Smooth muscle cell (in vitro differentiated cells): ENCODE measurements at regions not wholly inside any gene's neighbourhood (a gene's known extent, or its start where the extent isn't known, plus 50 kb on each side); places are given as distances from the start of the nearest gene placed in this dataset.
"Not testable (repeated sequence)": the region's sequence is repeated elsewhere in the genome, so short reads cannot be mapped to it uniquely, and the experiment has no call there.

ENCODE experiments used
- DNase-seq: peaks from one replicate; lab custom pipeline; 2025; ENCODE audit not compliant: unreplicated experiment; lab: John Stamatoyannopoulos, UW
- H2AFZ ChIP-seq: fragments of 200-600 bp; sonication (generic); 2 replicates; pipeline ENCODE4 v1.6.0; 2016; ENCODE audit warnings: antibody characterized with exemption, low read depth, mild to moderate bottlenecking
- H3F3A ChIP-seq: fragments of 200-600 bp; sonication (generic); 2 replicates; pipeline ENCODE4 v1.6.0; 2017; ENCODE audit warnings: antibody characterized with exemption, low read depth
- H3K27ac ChIP-seq: fragments of 200-600 bp; sonication (generic); 2 replicates; pipeline ENCODE4 v1.5.1; 2016; ENCODE audit warnings: low read depth, mild to moderate bottlenecking
- H3K27me3 ChIP-seq: fragments of 200-600 bp; sonication (generic); 2 replicates; pipeline ENCODE4 v1.6.1; 2016; ENCODE audit warnings: low read depth, mild to moderate bottlenecking
- H3K36me3 ChIP-seq: fragments of 200-600 bp; sonication (generic); 2 replicates; pipeline ENCODE4 v1.5.1; 2016; ENCODE audit warnings: low read depth
- H3K4me1 ChIP-seq: fragments of 200-600 bp; sonication (generic); 2 replicates; pipeline ENCODE4 v1.5.1; 2016; ENCODE audit warnings: low read depth
- H3K4me2 ChIP-seq: fragments of 200-600 bp; sonication (generic); 2 replicates; pipeline ENCODE4 v1.6.0; 2016; ENCODE audit warnings: mild to moderate bottlenecking
- H3K4me3 ChIP-seq: fragments of 200-600 bp; sonication (generic); 2 replicates; pipeline ENCODE4 v1.5.1; 2016; ENCODE audit warnings: mild to moderate bottlenecking
- H3K79me2 ChIP-seq: fragments of 200-600 bp; sonication (generic); 2 replicates; pipeline ENCODE4 v1.6.0; 2016; ENCODE audit warnings: low read depth, mild to moderate bottlenecking
- H3K9ac ChIP-seq: fragments of 200-600 bp; sonication (generic); 2 replicates; pipeline ENCODE4 v1.6.0; 2016; ENCODE audit warnings: low read depth
- H3K9me3 ChIP-seq: fragments of 200-600 bp; sonication (generic); replicated peaks from 2 replicates; pipeline ENCODE4 v1.5.1; 2016; ENCODE audit warnings: low read depth
- H4K20me1 ChIP-seq: fragments of 200-600 bp; sonication (generic); 2 replicates; pipeline ENCODE4 v1.6.0; 2016; ENCODE audit warnings: low read depth
- WGBS: methylation state at CpG from one replicate; pipeline ENCODE4 v1.1.7; 2016; ENCODE audit warnings: low lambda C conversion rate; 5-methylcytosine and 5-hydroxymethylcytosine counted together
- TF ChIP-seq, protein P1 (sequence below): fragments of 200-600 bp; sonication (generic); IDR thresholded peaks from 2 replicates; pipeline ENCODE4 v1.5.1; 2017; ENCODE audit warnings: borderline replicate concordance, mild to moderate bottlenecking, antibody characterized with exemption; ENCODE audit not compliant: insufficient read depth, poor library complexity, severe bottlenecking

- H2AFZ ChIP-seq = no peak overlapping the region
- H3F3A ChIP-seq = no peaks in the 10 kb centered on the region
- H3K4me3 ChIP-seq = no peak overlapping the region
- H3K4me1 ChIP-seq = no peaks in the 10 kb centered on the region
- H4K20me1 ChIP-seq = no peaks in the 10 kb centered on the region
- H3K4me2 ChIP-seq = no peak overlapping the region
- TF ChIP-seq, protein P1, sequence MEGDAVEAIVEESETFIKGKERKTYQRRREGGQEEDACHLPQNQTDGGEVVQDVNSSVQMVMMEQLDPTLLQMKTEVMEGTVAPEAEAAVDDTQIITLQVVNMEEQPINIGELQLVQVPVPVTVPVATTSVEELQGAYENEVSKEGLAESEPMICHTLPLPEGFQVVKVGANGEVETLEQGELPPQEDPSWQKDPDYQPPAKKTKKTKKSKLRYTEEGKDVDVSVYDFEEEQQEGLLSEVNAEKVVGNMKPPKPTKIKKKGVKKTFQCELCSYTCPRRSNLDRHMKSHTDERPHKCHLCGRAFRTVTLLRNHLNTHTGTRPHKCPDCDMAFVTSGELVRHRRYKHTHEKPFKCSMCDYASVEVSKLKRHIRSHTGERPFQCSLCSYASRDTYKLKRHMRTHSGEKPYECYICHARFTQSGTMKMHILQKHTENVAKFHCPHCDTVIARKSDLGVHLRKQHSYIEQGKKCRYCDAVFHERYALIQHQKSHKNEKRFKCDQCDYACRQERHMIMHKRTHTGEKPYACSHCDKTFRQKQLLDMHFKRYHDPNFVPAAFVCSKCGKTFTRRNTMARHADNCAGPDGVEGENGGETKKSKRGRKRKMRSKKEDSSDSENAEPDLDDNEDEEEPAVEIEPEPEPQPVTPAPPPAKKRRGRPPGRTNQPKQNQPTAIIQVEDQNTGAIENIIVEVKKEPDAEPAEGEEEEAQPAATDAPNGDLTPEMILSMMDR = no peak
- H3K27ac ChIP-seq = no peak overlapping the region
- no peaks in the 10 kb centered on the region for H3K79me2 ChIP-seq
- no peak overlapping the region for H3K9ac ChIP-seq
- H3K36me3 ChIP-seq = no peaks in the 10 kb centered on the region
- H3K27me3 ChIP-seq = no peaks in the 10 kb centered on the region
- no peaks in the 10 kb centered on the region for H3K9me3 ChIP-seq
- 90% methylated on average over 10 of the region's 10 CpGs for WGBS
- no peak for DNase-seq
Observed at GRCh38 chr1:242674951-242675645, 150.6 kb upstream of the PLD5 start.

- H3K27ac ChIP-seq = no peak overlapping the region
- no peak overlapping the region for H2AFZ ChIP-seq
- no peak for DNase-seq
- no peaks in the 10 kb centered on the region for H3K4me1 ChIP-seq
- TF ChIP-seq, protein P1 = no peak
- no peaks in the 10 kb centered on the region for H3K9me3 ChIP-seq
- no peaks in the 10 kb centered on the region for H3K79me2 ChIP-seq
- no peak overlapping the region for H3K4me2 ChIP-seq
- no peaks in the 10 kb centered on the region for H4K20me1 ChIP-seq
- no peak overlapping the region for H3K9ac ChIP-seq
- WGBS = 92% methylated on average over 2 of the region's 2 CpGs
- H3F3A ChIP-seq = no peaks in the 10 kb centered on the region
- no peaks in the 10 kb centered on the region for H3K36me3 ChIP-seq
- no peaks in the 10 kb centered on the region for H3K27me3 ChIP-seq
- H3K4me3 ChIP-seq = no peak overlapping the region
Observed at GRCh38 chr1:242673652-242674051, 149.2 kb upstream of the PLD5 start.

GRCh38 chr1:242673165-242673564 lies 148.7 kb upstream of the PLD5 start:
- not testable (repeated sequence) for H4K20me1 ChIP-seq, H3K4me2 ChIP-seq, H3K4me3 ChIP-seq, H3K4me1 ChIP-seq, H3K9me3 ChIP-seq, H3K36me3 ChIP-seq, H3K9ac ChIP-seq, H3K27me3 ChIP-seq, H3F3A ChIP-seq, H3K27ac ChIP-seq, DNase-seq, H3K79me2 ChIP-seq, H2AFZ ChIP-seq
- 92% methylated on average over 4 of the region's 4 CpGs for WGBS

- H3K79me2 ChIP-seq = no peaks in the 10 kb centered on the region
- no peaks in the 10 kb centered on the region for H3K4me1 ChIP-seq
- TF ChIP-seq, protein P1 = no peak
- DNase-seq = no peak
- WGBS = 33% methylated on average over 2 of the region's 2 CpGs
- H3K4me2 ChIP-seq = no peak overlapping the region
- no peaks in the 10 kb centered on the region for H3F3A ChIP-seq
- H4K20me1 ChIP-seq = no peaks in the 10 kb centered on the region
- no peak overlapping the region for H3K4me3 ChIP-seq
- no peak overlapping the region for H3K27ac ChIP-seq
- no peaks in the 10 kb centered on the region for H3K36me3 ChIP-seq
- H3K9ac ChIP-seq = no peak overlapping the region
- no peaks in the 10 kb centered on the region for H3K9me3 ChIP-seq
- no peak overlapping the region for H2AFZ ChIP-seq
- no peaks in the 10 kb centered on the region for H3K27me3 ChIP-seq
Observed at GRCh38 chr1:242670019-242670418, 145.5 kb upstream of the PLD5 start.
